Liver (tissue), 3 donors: ENCODE measurements at regions not wholly inside any gene's neighbourhood (a gene's known extent, or its start where the extent isn't known, plus 50 kb on each side); places are given as distances from the start of the nearest gene placed in this dataset.

ENCODE experiments used
- CTCF ChIP-seq: fragments of 150-350 bp; IDR thresholded peaks from 2 replicates; pipeline ENCODE4 v1.5.1; 2017; ENCODE audit warnings: improper control_type of control experiment, low read depth, low read length; ENCODE audit not compliant: missing input control
- EGR1 ChIP-seq, 2 donors: IDR thresholded peaks; 2 replicates each; pipeline ENCODE4 v1.6.1; 2016 to 2018; ENCODE audit warnings: antibody characterized with exemption in 2 of 2, low read depth in 2 of 2
- FOXA1 ChIP-seq: IDR thresholded peaks from 2 replicates; pipeline ENCODE4 v1.6.1; 2016; ENCODE audit warnings: antibody characterized with exemption
- JUND ChIP-seq, 2 donors: IDR thresholded peaks; 2 replicates each; pipeline ENCODE4 v1.6.1; 2016; ENCODE audit warnings: antibody characterized with exemption in 2 of 2
- MAX ChIP-seq: IDR thresholded peaks from 2 replicates; pipeline ENCODE4 v1.6.1; 2016; ENCODE audit warnings: antibody characterized with exemption
- RAD21 ChIP-seq, 2 donors: IDR thresholded peaks; 2 replicates each; pipeline ENCODE4 v1.6.1; 2016; ENCODE audit warnings: antibody characterized with exemption in 2 of 2, mild to moderate bottlenecking in 2 of 2
- RXRA ChIP-seq, 2 donors: IDR thresholded peaks; 2 replicates each; pipeline ENCODE4 v1.6.1; 2017 to 2018; ENCODE audit warnings: antibody characterized with exemption in 2 of 2, mild to moderate bottlenecking in 1 of 2
- SP1 ChIP-seq: IDR thresholded peaks from 2 replicates; pipeline ENCODE4 v1.6.1; 2018; ENCODE audit warnings: antibody characterized with exemption, mild to moderate bottlenecking
- YY1 ChIP-seq: IDR thresholded peaks from 2 replicates; pipeline ENCODE4 v1.6.1; 2016; ENCODE audit warnings: antibody characterized with exemption, mild to moderate bottlenecking
- TF ChIP-seq, protein P1 (sequence below): IDR thresholded peaks from 2 replicates; pipeline ENCODE4 v1.6.1; 2016; ENCODE audit warnings: antibody characterized with exemption
- TF ChIP-seq, protein P2 (sequence below): IDR thresholded peaks from 2 replicates; pipeline ENCODE4 v1.6.1; 2016; ENCODE audit warnings: antibody characterized with exemption, mild to moderate bottlenecking
- donor health status: healthy.
- donor health status: healthy.

- no peak for TF ChIP-seq SP1
- TF ChIP-seq MAX = no peak
- no peak for TF ChIP-seq CTCF
- TF ChIP-seq, protein P1, sequence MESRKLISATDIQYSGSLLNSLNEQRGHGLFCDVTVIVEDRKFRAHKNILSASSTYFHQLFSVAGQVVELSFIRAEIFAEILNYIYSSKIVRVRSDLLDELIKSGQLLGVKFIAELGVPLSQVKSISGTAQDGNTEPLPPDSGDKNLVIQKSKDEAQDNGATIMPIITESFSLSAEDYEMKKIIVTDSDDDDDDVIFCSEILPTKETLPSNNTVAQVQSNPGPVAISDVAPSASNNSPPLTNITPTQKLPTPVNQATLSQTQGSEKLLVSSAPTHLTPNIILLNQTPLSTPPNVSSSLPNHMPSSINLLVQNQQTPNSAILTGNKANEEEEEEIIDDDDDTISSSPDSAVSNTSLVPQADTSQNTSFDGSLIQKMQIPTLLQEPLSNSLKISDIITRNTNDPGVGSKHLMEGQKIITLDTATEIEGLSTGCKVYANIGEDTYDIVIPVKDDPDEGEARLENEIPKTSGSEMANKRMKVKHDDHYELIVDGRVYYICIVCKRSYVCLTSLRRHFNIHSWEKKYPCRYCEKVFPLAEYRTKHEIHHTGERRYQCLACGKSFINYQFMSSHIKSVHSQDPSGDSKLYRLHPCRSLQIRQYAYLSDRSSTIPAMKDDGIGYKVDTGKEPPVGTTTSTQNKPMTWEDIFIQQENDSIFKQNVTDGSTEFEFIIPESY = no peak
- TF ChIP-seq JUND (IDR thresholded peaks at IDR 0.05) = no peak
- no peak for TF ChIP-seq FOXA1
- TF ChIP-seq RAD21 (IDR thresholded peaks at IDR 0.05) = no peak
- no peak for TF ChIP-seq YY1
- TF ChIP-seq RXRA (IDR thresholded peaks at IDR 0.05) = no peak
- TF ChIP-seq EGR1 (IDR thresholded peaks at IDR 0.05; ENCODE audit: low read depth in 2 of 2) = no peak
- TF ChIP-seq, protein P2, sequence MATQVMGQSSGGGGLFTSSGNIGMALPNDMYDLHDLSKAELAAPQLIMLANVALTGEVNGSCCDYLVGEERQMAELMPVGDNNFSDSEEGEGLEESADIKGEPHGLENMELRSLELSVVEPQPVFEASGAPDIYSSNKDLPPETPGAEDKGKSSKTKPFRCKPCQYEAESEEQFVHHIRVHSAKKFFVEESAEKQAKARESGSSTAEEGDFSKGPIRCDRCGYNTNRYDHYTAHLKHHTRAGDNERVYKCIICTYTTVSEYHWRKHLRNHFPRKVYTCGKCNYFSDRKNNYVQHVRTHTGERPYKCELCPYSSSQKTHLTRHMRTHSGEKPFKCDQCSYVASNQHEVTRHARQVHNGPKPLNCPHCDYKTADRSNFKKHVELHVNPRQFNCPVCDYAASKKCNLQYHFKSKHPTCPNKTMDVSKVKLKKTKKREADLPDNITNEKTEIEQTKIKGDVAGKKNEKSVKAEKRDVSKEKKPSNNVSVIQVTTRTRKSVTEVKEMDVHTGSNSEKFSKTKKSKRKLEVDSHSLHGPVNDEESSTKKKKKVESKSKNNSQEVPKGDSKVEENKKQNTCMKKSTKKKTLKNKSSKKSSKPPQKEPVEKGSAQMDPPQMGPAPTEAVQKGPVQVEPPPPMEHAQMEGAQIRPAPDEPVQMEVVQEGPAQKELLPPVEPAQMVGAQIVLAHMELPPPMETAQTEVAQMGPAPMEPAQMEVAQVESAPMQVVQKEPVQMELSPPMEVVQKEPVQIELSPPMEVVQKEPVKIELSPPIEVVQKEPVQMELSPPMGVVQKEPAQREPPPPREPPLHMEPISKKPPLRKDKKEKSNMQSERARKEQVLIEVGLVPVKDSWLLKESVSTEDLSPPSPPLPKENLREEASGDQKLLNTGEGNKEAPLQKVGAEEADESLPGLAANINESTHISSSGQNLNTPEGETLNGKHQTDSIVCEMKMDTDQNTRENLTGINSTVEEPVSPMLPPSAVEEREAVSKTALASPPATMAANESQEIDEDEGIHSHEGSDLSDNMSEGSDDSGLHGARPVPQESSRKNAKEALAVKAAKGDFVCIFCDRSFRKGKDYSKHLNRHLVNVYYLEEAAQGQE = no peak
These were observed 154.1 kb upstream of the SGK1 start for GRCh38 chr6:134472046-134472445.
